ENCODE measurements at regions not wholly inside any gene's neighbourhood (a gene's known extent, or its start where the extent isn't known, plus 50 kb on each side); places are given as distances from the start of the nearest gene placed in this dataset.

DNA sequence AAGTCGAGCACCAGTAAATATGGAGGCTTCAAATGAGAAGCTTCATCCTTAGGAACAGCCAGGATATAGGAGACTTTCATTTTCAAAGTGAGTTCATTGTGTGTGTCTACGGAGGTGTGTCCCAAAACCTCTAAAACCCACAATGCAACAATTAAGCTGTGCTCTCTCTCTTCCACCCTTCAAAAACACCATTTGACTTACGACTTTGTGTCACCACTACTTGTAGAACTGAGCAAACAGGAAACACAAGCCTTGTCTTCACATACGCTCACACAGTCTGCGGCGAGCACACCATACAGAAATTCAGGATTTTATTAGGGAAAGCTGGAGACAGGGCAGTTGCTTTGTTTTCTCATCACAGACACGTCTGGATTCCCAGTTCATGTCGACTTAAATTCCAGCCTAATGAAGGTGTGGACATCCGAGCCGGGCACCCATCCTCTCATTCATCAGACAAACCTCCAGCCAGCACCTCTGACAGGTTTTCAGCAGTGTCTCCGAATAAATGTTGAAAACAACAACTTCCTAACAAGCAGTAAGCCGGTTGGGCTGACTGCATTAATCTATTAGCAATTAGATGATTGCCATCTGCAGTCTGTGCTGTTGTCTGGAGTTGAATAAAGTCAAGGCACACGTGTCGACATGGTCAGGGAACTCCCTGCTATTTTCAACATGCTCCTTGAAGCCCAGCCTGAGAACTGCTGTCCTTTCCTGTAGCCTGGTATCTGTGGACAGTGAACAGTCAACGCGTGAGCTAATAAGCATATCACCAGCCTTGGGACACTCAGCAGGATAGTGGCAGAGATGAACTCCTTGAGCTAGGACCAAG is 1411.1 kb downstream of the BRD1 start:
- TF ChIP-seq, protein P1, sequence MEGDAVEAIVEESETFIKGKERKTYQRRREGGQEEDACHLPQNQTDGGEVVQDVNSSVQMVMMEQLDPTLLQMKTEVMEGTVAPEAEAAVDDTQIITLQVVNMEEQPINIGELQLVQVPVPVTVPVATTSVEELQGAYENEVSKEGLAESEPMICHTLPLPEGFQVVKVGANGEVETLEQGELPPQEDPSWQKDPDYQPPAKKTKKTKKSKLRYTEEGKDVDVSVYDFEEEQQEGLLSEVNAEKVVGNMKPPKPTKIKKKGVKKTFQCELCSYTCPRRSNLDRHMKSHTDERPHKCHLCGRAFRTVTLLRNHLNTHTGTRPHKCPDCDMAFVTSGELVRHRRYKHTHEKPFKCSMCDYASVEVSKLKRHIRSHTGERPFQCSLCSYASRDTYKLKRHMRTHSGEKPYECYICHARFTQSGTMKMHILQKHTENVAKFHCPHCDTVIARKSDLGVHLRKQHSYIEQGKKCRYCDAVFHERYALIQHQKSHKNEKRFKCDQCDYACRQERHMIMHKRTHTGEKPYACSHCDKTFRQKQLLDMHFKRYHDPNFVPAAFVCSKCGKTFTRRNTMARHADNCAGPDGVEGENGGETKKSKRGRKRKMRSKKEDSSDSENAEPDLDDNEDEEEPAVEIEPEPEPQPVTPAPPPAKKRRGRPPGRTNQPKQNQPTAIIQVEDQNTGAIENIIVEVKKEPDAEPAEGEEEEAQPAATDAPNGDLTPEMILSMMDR (IDR thresholded peaks at IDR 0.05; ENCODE audit: low read length) = no peak
- no peak for TF ChIP-seq EZH2 (optimal IDR thresholded peaks at IDR 0.05; ENCODE audit: low read depth, low read length)

Measured in MM.1S (cell line).